Stimulated activated CD8-positive, alpha-beta memory T cell treated with anti-CD3 and anti-CD28 coated beads, Interleukin-7, amount 100 ng/mL, for 4 hours (primary cell): ENCODE measurements at regions not wholly inside any gene's neighbourhood (a gene's known extent, or its start where the extent isn't known, plus 50 kb on each side); places are given as distances from the start of the nearest gene placed in this dataset.
"Not testable (repeated sequence)": the region's sequence is repeated elsewhere in the genome, so short reads cannot be mapped to it uniquely, and the experiment has no call there.

Source experiments
- DNase-seq, 2 donors: peaks; one replicate each; pipeline ENCODE4 v3.0.0-alpha.2; 2020; ENCODE audit warnings: low read depth in 2 of 2

DNA sequence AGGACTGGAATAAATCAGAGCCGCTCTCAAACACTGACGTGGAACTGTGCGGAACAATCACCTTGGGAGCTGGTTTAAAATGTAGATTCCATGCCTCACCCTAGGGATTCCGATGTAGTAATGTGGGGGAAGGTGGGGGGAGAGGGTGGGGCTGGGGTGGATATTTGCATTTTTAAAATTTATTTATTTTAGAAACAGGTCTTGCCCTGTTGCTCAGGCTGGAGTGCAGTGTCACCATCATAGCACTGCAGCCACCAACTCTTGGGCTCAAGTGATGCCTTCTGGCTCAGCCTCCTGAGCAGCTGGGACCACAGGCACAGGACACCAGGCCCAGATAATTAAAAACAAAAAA, 101.9 kb upstream of the SEC22B start:
- DNase-seq: not testable (repeated sequence)

GRCh38 chr1:120277428-120278258, 101.3 kb upstream of the SEC22B start:
- DNase-seq: not testable (repeated sequence)

- DNase-seq: not testable (repeated sequence)
These were observed 100.4 kb upstream of the SEC22B start for GRCh38 chr1:120276710-120277109.

- not testable (repeated sequence) for DNase-seq
These were observed 98.1 kb upstream of the SEC22B start for GRCh38 chr1:120274438-120274837.

- DNase-seq: not testable (repeated sequence)
These were observed 97.0 kb upstream of the SEC22B start for GRCh38 chr1:120273363-120273762.

DNA sequence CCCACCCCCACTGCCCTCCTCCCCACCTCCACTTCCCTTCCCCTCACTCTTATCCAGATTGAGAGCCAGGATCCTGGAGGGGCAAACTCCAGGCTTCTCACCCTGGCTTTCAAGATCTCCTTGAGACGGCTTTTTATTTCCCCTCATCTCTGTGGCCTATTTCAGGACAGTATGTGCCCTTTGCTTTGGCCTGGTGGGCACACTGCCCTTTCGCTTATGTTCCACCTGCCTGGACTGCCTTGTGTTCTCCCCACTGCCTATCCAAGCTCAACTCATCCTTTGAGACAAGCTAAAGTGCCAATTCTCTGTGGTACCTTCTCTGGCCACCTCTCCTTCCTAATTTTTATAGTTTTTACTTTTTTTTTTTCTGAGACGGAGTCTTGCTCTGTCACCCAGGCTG, 95.9 kb upstream of the SEC22B start:
- DNase-seq: not testable (repeated sequence)

DNA sequence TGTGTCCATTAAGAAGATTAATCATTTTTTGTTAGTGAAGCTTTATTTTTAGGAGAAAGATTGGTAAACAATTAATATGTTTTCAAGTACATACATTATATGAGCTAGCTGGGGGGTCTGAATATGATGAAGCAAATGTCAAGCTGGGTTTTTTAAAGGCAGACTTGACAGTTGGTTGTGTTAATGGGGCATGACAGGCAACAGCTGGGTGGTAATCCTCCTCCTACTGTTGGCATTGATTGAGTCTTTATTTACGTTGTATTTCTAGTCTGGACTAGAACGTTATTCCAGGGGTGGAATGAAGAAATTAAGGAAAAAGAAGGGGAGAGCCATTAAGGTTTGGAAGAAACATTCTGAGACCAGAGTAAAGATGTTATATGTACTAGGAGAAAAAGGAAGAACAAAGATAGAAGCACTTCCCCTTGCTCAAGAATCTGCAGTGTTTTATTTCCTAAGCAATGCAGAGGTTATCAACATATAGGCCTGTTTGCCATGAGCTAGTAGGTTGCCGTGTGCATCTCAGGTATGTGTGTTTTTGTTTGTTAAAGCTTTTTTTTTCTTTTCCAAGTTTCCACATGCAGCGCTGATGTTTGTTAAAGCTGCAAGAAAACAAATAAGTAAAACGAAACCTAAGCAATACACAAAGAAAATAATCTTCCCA, 95.4 kb upstream of the SEC22B start:
- not testable (repeated sequence) for DNase-seq

- DNase-seq: not testable (repeated sequence)
These were observed 91.7 kb upstream of the SEC22B start for GRCh38 chr1:120267894-120268551.

DNA sequence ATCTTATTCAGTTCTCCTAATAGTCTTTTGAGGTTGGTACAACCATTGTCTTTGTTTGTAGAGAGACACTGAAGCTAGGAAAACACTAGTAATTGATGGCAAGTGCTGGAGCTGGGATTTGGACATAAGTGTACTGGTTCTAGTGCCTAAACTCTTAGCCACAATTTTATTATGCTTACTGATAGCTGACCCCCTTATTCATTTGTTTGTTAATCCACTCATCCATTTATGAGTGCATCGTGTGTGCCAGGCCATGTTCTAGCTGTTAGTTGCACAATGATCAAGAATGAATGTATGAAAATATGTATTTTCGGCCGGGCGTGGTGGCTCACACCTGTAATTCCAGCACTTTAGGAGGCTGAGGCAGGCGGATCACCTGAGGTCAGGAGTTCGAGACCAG, 88.2 kb upstream of the SEC22B start:
- DNase-seq: not testable (repeated sequence)

GRCh38 chr1:120262791-120263751, 86.8 kb upstream of the SEC22B start:
- DNase-seq: not testable (repeated sequence)

DNA sequence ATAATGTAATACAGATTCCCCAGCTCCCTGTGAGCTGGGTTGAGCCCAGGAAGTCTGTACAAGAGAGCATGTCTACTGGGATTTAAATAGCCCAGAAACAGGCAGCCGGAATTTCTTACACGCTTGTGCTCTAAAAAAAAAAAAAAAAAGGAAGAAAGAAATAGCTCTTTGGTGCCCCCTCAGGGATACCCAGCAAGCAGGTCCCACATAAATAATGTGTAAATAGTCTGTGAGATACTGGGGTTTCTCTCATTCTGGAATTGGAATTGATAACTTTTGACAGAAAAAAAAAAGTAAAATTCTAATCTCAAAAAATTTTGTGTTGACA, 81.4 kb upstream of the SEC22B start:
- DNase-seq: not testable (repeated sequence)

DNA sequence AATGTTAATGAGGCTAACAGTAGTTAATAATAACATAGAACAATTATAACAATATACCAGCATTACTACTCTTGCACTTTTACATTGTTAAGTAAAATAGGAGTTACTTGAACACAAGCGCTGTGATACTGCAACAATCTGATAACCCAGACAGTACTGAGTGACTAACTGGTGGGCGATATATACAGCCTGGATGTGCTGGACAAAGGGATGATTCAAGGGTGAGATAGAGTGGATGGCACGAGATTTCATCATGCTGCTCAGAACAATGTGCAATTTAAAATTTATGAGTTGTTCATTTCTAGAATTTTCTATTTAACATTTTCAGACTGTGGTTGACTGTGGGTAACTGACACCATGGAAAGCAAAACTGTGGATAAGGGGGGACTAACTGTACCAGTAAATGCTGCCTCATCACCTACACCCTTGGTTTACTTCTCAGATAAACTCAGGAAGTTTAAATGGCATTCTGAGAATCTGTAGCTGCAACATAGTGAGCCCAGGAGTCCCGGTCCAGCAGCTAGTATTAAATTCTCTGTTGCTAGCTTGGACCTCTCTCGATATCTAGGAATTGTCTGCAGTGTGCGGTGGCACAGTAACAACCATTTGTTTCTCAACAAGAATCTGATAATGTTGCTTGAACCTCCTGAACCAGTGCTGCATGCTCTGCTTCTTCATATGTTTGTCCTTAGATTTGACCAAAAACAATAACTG, 80.9 kb upstream of the SEC22B start:
- DNase-seq: not testable (repeated sequence)

DNA sequence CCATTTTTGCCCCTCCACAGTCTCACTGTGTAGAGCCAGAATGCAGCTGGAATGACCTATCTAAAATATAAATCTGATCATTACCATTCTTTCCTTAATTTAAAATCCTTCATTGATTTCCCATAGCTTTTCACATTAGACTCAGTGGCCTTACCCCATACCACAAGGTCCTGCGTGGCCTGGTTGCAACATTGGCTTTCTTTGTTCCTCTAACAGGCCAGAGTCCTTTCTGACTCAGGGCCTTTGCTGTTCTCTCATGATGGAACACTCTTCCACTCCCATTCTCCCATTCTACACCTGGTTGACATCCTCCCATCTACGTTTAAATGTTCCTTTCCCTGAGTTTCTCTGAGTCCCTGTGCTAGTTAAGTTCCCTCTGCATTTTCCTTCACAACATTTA, 74.4 kb upstream of the SEC22B start:
- not testable (repeated sequence) for DNase-seq

- DNase-seq: not testable (repeated sequence)
These were observed 72.6 kb upstream of the SEC22B start for GRCh38 chr1:120248726-120249427.

DNA sequence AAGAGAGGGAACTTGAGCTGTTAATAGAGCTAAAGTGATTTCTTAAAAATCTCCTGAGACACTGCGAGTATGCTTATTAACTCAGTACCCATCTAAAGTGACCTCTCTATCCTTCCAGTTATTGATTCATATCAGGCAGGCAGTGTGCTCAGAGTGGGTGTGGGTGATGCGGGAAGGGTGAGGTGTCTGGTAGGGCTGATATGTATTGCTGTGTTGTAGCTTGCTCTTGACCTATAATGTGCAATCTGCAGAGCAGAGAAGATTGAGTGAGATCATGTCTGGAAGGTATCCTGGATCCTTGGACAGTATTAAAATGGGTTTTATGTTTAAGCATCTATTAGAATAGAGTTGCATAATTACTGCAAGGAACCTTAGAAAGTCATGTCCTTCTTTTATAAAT, 71.9 kb upstream of the SEC22B start:
- DNase-seq: not testable (repeated sequence)

DNA sequence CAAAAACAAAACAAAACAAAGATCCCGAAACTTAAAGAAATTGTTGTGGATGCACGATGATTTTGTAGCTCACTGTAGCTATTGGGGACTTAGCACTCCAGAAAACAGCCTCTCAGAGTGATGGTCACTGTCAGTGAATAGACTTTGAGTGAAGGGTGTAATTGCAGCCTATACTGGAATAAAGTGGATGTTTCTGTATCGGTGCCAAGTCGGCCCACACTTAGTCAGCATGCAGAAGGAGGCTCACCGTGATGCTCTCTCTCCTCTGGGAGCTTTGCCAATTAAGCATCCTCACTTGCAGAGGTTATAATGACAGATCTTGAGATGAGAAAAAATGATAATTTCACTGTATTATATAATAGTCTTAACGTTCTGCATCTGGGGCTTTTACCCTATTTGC, 67.5 kb upstream of the SEC22B start:
- not testable (repeated sequence) for DNase-seq

DNA sequence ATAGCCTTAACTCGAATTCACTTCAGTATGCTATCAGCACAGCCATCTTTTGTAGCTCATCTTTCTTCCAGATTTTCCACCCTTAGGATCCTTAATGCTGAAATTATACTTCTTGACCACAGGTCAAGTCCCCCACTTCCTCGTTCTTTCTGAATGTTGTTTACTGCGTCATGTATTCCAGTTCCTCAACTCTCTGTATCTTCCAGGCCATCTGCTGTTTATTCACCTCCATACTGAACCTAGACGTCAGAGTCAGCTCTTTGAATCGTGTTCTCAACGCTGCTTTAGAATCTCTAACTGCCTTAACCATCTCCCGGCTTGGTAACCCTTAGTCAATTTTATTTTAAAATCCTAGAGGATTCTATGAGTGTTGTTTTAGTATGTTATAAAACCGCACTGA, 66.3 kb upstream of the SEC22B start:
- DNase-seq: not testable (repeated sequence)

GRCh38 chr1:120241868-120242267, 65.5 kb upstream of the SEC22B start:
- not testable (repeated sequence) for DNase-seq

- not testable (repeated sequence) for DNase-seq
These were observed 63.9 kb upstream of the SEC22B start for GRCh38 chr1:120240181-120240580.

DNA sequence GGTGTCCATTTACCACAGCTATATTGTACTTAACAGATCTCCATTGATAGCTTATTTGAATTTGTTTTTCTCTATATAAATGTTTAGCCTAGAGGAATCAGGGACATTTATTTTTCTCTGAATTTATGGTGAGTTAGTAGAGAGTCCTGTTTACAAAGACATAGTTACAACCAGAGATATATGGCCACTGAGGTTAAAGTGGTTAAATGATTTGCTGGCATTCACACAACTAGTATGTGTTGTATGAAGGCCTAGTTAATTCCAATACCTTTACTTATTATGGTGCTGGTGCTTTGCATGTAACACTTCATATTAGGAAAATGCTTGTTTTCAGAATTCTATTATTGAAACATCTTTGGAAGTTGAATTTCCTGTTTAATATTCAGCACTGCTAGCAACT, 63.0 kb upstream of the SEC22B start:
- DNase-seq: not testable (repeated sequence)
